LNCaP clone FGC (cell line): ENCODE measurements at regions not wholly inside any gene's neighbourhood (a gene's known extent, or its start where the extent isn't known, plus 50 kb on each side); places are given as distances from the start of the nearest gene placed in this dataset.

Experiments
- DNase-seq: peaks from one replicate; pipeline ENCODE4 v3.0.0-alpha.2; 2011; ENCODE audit warnings: low read depth
- H3K4me3 ChIP-seq: 2 replicates; pipeline ENCODE4 v1.5.1; 2011; ENCODE audit warnings: mild to moderate bottlenecking, low read depth, low read length, control low read depth
- CTCF ChIP-seq: IDR thresholded peaks from 2 replicates; pipeline ENCODE4 v1.5.1; 2012; ENCODE audit warnings: mild to moderate bottlenecking; ENCODE audit not compliant: control insufficient read depth, insufficient read depth; ENCODE audit errors: extremely low read depth

DNA sequence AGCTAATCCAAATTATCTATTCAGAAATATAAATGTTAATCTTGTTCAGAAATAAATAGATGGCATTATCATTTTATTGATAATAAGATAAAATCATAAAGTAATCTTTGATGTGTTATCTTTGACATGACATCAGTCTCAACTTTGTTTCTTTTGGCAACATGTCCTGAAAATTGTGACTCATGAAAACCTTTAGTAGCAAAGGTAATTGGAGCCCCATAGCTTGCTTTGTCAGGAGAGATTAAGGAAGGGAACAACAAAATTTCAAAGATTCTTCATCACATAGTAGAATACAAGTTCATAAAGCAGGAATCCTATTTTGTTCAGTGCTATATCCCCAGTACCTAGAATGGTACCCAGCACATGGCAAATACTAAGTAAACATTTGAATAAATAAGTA lies 165.4 kb downstream of the KCNE4 start:
- H3K4me3 ChIP-seq, result no peak overlapping the region
- DNase-seq, result no peak
- no peak for TF ChIP-seq CTCF

DNA sequence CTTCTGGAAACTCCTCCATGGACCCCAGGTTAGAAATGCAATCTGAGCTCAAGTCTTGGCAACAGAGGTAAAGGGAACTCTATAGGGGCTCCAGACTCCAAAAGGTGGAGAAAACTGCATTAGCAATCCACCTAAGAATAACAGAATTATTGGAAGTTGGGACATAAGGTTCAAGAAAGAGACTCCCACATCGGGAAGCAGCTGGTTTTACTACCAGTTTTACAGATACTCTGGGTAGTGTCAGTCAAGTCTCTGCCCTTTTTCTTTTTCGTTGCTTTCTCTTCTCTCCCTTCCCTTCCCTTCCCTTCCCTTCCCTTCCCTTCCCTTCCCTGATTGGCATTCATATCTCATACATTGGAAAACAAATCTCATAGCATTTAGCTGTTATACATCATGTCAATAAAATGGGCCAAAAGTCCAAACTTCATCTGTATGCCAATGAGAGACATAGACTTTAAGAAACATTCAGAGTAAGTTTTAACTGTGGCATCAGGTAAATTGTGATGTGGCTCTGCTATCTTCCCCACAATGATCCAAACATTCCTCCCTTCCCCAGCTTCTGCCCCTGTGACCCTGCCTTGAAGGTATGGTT lies 166.7 kb downstream of the KCNE4 start:
- no peak for TF ChIP-seq CTCF
- no peak overlapping the region for H3K4me3 ChIP-seq
- no peak for DNase-seq

DNA sequence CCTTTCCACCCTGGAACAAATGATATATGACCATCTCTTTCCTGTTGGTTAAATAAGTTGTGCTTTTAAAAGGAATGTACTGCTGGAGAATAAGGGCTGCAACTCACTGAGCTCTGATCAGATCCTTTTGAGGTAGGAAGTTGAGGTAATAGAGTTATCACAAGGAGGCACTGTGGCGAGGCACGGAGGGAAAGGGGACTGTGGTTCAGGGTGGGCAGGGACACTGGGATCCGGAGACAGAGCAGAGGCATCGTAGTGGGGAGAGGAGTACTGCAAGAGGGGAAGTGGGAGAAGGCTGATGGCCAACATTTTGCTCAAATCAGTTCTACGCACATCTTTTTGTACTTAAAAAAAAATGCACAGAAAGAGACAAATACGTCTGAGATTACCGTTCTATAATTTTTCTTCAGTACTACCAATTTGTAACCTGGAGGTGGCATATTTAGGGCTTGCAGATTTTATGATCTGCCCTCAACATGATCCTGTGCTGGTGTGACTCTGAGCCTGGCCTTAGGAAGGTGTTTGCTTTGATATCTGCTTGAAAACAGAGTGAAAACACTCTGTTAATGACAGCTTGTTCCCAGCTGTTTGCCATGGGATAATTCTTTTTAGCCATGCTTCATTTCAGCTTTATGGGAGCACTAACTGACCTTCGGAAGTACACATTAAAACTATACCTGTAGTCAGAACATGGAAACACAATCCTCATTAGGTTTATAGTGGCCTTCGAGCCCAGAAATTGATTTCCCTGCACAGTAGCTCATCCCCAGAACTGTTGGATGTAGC lies 168.1 kb downstream of the KCNE4 start:
- DNase-seq, result peak; percentile 82
- H3K4me3 ChIP-seq, result no peak overlapping the region
- TF ChIP-seq CTCF, result no peak

DNA sequence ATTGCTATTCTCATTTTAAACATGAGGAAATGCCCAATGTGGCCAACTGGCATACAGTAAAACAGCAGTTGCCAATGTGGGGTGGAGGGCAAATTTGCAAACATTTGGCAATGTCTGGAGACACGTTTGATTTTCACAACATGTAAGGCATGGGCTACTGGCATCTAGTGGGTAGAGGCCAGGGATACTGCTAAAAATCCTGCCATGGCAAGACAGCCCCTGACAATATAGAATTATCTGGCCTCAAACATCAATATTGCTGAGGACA lies 168.6 kb downstream of the KCNE4 start:
- DNase-seq, result no peak
- no peak for TF ChIP-seq CTCF

DNA sequence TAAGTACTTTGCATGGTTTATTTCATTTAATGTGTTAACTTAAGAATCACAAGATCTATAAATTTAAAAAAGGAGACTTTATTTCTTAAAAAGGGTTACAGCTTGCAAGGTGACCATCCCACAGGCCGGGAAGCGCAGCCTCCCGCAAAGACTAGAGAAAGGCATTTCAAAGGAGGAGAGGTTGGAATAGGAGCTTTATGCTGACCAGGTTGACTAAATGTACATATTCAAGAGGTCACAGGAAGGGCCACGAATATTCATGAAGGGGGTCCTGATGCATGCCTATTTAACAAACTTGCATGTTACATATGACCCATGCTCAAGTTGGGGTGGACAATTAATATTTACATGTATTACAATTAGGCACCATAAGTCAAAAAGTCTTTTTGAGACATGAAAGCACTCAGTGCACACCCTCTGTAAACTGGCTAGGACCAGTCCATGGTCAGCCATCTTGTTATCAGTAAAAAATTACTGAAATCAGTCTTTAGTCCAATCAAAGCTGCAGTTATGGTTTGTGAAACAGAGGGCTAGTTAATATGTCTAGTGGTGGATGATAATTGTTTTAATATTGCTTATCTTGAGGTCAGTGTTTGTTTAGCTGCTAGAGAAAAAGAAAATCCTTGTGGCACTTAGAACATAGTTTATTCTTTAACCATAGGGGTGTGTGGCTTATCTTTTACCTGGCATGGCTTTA lies 169.3 kb downstream of the KCNE4 start:
- DNase-seq, result no peak
- no peak for TF ChIP-seq CTCF

More for the DNA sequence above, 168.6 kb downstream of the KCNE4 start:
- no peak overlapping the region for H3K4me3 ChIP-seq

DNA sequence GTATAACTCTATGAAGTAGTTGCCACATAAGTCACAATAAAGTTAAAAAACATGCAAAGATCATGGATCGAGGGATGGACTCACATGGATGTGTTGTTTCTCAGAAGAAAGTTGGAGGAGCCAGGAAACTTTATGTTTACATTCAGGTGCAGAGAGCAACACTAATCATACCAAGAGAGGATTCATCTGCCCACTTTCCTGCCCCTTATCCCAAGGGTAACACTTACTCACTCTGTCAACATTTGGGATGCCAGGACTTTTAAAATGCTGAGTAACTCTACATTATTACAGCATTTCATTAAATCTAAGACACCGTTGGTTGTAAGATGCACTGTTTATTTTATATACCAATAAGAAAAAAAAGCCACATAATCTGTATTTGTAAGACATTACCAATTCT lies 170.4 kb downstream of the KCNE4 start:
- H3K4me3 ChIP-seq, result no peak overlapping the region
- no peak for DNase-seq
- no peak for TF ChIP-seq CTCF

More for the DNA sequence above, 169.3 kb downstream of the KCNE4 start:
- no peak overlapping the region for H3K4me3 ChIP-seq
